Chondrocyte (in vitro differentiated cells): ENCODE measurements at regions not wholly inside any gene's neighbourhood (a gene's known extent, or its start where the extent isn't known, plus 50 kb on each side); places are given as distances from the start of the nearest gene placed in this dataset.

Experiments used
- DNase-seq: peaks from one replicate; pipeline ENCODE4 v3.0.0; 2021; ENCODE audit warnings: mixed read lengths, low spot score
- H3K27ac Mint-ChIP-seq: one replicate; pipeline ENCODE4 v1.8.0; 2021; ENCODE audit warnings: mild to moderate bottlenecking, moderate library complexity, mixed read lengths; ENCODE audit not compliant: unreplicated experiment
- H3K27me3 Mint-ChIP-seq: 2 replicates; pipeline ENCODE4 v1.8.0; 2021; ENCODE audit warnings: low read depth, mixed read lengths
- H3K36me3 Mint-ChIP-seq: 2 replicates; pipeline ENCODE4 v1.8.0; 2021; ENCODE audit warnings: low read depth, mixed read lengths
- H3K4me1 Mint-ChIP-seq: 2 replicates; pipeline ENCODE4 v1.8.0; 2021; ENCODE audit warnings: low read depth, mild to moderate bottlenecking, mixed read lengths
- H3K4me3 Mint-ChIP-seq: one replicate; pipeline ENCODE4 v1.8.0; 2021; ENCODE audit warnings: mild to moderate bottlenecking, moderate library complexity, mixed read lengths; ENCODE audit not compliant: unreplicated experiment
- H3K9me3 Mint-ChIP-seq: 2 replicates; pipeline ENCODE4 v1.8.0; 2021; ENCODE audit warnings: low read depth, mixed read lengths
- TF ChIP-seq, protein P1 (sequence below): fragments of 200-600 bp; sonication (generic); IDR thresholded peaks from 2 replicates; pipeline ENCODE4 v1.5.0; 2021; ENCODE audit warnings: antibody characterized with exemption, mild to moderate bottlenecking, moderate library complexity

DNA sequence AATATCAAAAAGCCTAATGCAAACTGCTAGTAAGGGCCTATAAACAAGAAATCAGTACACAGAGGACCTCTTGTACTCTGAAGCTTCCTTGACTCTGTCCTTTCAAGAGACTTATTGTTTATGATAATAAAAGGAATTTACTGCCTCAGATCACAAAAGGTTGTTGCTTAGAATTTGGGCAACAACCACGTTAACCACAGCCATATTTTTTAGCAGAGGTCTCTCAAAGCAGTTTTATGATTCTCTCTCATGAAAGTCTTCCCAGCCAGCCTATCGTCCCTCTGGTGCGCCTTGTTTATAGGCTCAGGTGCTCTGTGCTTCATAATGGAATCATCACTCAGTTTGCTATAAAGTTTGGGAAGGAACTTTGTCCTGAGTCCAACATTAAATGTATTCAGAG is 270.6 kb downstream of the RCHY1 start:
- Mint-ChIP-seq H3K27ac (no peak overlapping the region), H3K4me3 (no peak overlapping the region), H3K9me3 (peaks cover 9% of the 10 kb centered on the region), H3K4me1 (no peaks in the 10 kb centered on the region), H3K27me3 (peaks cover 2% of the 10 kb centered on the region), H3K36me3 (no peaks in the 10 kb centered on the region)
- TF ChIP-seq, protein P1, sequence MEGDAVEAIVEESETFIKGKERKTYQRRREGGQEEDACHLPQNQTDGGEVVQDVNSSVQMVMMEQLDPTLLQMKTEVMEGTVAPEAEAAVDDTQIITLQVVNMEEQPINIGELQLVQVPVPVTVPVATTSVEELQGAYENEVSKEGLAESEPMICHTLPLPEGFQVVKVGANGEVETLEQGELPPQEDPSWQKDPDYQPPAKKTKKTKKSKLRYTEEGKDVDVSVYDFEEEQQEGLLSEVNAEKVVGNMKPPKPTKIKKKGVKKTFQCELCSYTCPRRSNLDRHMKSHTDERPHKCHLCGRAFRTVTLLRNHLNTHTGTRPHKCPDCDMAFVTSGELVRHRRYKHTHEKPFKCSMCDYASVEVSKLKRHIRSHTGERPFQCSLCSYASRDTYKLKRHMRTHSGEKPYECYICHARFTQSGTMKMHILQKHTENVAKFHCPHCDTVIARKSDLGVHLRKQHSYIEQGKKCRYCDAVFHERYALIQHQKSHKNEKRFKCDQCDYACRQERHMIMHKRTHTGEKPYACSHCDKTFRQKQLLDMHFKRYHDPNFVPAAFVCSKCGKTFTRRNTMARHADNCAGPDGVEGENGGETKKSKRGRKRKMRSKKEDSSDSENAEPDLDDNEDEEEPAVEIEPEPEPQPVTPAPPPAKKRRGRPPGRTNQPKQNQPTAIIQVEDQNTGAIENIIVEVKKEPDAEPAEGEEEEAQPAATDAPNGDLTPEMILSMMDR: no peak
- no peak for DNase-seq

DNA sequence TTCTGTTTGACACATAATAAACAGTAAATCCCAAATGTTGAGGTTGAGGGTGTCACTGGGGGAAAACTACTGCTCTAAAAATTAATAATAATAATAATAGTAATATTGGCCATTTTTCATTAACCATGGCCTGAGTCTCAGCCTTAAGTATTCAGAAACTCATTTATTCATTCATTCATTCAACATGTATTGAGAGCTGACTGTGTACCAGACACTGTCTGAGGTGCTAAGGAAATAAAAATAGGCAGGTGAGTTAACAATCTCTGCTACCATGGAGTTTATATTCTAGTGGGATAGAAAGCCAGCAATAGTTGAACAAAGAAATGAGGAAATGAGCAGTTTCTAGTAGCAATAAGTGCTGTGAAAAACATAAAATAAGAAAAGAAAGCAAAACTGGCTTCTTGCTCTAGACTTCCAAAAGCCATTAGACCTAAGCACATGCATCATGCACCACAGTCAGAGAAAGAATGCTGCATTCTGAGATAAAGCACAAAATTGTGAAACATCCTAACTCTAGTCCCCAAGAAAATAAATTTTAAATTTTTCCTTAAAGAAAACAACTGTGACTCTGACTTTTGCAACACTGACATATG is 278.7 kb downstream of the RCHY1 start:
- no peak for DNase-seq
- Mint-ChIP-seq H3K9me3 (peaks cover 9% of the 10 kb centered on the region), H3K4me1 (no peaks in the 10 kb centered on the region), H3K36me3 (no peaks in the 10 kb centered on the region), H3K4me3 (no peak overlapping the region), H3K27me3 (peaks cover 7% of the 10 kb centered on the region), H3K27ac (no peak overlapping the region)
- TF ChIP-seq, protein P1: no peak

DNA sequence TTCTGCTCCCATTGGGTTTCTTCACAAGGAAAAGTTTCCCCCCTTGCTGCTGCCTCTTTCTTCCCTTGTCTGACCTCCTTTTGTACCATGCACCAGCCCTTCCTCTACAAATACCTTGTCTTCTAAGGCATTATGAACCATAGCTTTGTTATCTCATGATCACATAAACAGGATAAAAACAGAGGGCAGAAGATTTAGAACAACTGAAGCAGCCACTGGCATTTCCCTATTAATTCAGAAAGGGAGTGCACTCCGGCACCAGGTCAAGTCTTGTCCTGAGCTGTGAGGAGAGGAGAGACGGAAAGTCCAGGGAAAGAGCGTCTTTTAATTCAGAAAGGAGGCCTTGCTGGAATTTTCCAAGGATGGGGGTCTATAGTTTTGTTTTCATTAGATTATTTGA is 281.7 kb downstream of the RCHY1 start:
- H3K4me3 Mint-ChIP-seq: no peak overlapping the region
- TF ChIP-seq, protein P1: no peak
- H3K27me3 Mint-ChIP-seq: peaks cover 7% of the 10 kb centered on the region
- no peak overlapping the region for H3K27ac Mint-ChIP-seq
- no peak for DNase-seq
- H3K36me3 Mint-ChIP-seq: no peaks in the 10 kb centered on the region
- H3K4me1 Mint-ChIP-seq: no peaks in the 10 kb centered on the region
- no peaks in the 10 kb centered on the region for H3K9me3 Mint-ChIP-seq

DNA sequence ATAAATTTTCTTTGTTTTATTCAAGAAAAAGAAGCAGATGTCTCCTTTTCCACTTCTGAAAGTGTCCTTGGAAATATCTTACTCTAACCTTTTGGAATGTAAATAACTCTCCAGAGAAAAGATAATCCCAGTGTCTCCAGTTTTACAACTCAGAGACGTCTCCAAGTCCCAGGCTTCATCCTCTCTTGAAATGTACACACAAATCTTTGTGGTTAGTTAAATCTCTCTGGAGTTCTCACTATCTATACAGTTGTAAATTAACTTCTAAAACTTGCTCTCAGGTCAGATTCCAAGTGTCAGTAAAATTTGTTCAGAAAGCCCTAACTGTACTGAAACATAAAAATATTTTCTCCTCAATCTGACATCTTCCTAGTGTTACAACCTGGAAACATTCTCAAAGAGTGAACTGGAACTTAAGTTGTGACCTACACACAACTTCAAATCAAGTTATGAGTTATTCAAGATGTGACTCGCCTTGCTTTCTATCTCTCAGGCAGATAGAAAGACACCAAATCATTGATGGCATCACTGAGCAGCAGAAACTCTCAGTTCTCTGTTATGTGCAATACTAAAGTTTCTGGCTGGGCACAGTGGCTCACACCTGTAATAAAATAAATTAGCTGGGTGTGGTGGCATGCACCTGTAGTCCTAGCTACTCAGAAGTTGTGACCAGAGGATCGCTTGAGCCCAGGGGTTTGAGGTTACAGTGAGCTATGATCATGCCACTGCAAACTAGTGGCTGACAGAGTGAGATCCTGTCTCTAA is 284.2 kb downstream of the RCHY1 start:
- no peak for DNase-seq
- H3K4me3 Mint-ChIP-seq: no peak overlapping the region
- no peaks in the 10 kb centered on the region for H3K4me1 Mint-ChIP-seq
- TF ChIP-seq, protein P1: no peak
- H3K27ac Mint-ChIP-seq: no peak overlapping the region
- peaks cover 7% of the 10 kb centered on the region for H3K27me3 Mint-ChIP-seq
- H3K36me3 Mint-ChIP-seq: no peaks in the 10 kb centered on the region
- H3K9me3 Mint-ChIP-seq: peaks cover 14% of the 10 kb centered on the region

- Mint-ChIP-seq H3K4me1 (no peaks in the 10 kb centered on the region), H3K4me3 (no peak overlapping the region), H3K27ac (no peak overlapping the region), H3K9me3 (peaks cover 15% of the 10 kb centered on the region), H3K27me3 (peaks cover 2% of the 10 kb centered on the region), H3K36me3 (no peaks in the 10 kb centered on the region)
- DNase-seq: no peak
- TF ChIP-seq, protein P1: no peak
Observed at GRCh38 chr4:75213480-75213879, 280.6 kb downstream of the PARM1 start.
